Osteocyte (in vitro differentiated cells): ENCODE measurements at regions not wholly inside any gene's neighbourhood (a gene's known extent, or its start where the extent isn't known, plus 50 kb on each side); places are given as distances from the start of the nearest gene placed in this dataset.

ENCODE experiments used
- DNase-seq: peaks from one replicate; pipeline ENCODE4 v3.0.0; 2021; ENCODE audit warnings: mixed read lengths; ENCODE audit not compliant: unreplicated experiment; ENCODE audit errors: extremely low spot score
- H3K27ac Mint-ChIP-seq: one replicate; pipeline ENCODE4 v1.8.0; 2021; ENCODE audit warnings: mild to moderate bottlenecking, mixed read lengths; ENCODE audit not compliant: unreplicated experiment
- H3K27me3 Mint-ChIP-seq: one replicate; pipeline ENCODE4 v1.8.0; 2021; ENCODE audit warnings: mixed read lengths; ENCODE audit not compliant: unreplicated experiment
- H3K36me3 Mint-ChIP-seq: one replicate; pipeline ENCODE4 v1.8.0; 2021; ENCODE audit warnings: mixed read lengths; ENCODE audit not compliant: unreplicated experiment
- H3K4me1 Mint-ChIP-seq: one replicate; pipeline ENCODE4 v1.8.0; 2021; ENCODE audit warnings: mixed read lengths; ENCODE audit not compliant: unreplicated experiment
- H3K4me3 Mint-ChIP-seq: one replicate; pipeline ENCODE4 v1.8.0; 2021; ENCODE audit warnings: mild to moderate bottlenecking, moderate library complexity, mixed read lengths; ENCODE audit not compliant: unreplicated experiment
- H3K9me3 Mint-ChIP-seq: one replicate; pipeline ENCODE4 v1.8.0; 2021; ENCODE audit warnings: mixed read lengths; ENCODE audit not compliant: unreplicated experiment
- CTCF ChIP-seq: fragments of 200-600 bp; sonication (generic); IDR thresholded peaks from 2 replicates; pipeline ENCODE4 v1.5.0; 2021; ENCODE audit warnings: antibody characterized with exemption, mild to moderate bottlenecking, moderate library complexity

GRCh38 chr3:18609187-18609586 is 184.0 kb upstream of the SATB1 start:
- H3K4me3 Mint-ChIP-seq, result no peak overlapping the region
- H3K27ac Mint-ChIP-seq, result no peak overlapping the region
- no peaks in the 10 kb centered on the region for H3K27me3 Mint-ChIP-seq
- H3K36me3 Mint-ChIP-seq, result no peaks in the 10 kb centered on the region
- H3K9me3 Mint-ChIP-seq, result peaks cover 9% of the 10 kb centered on the region
- DNase-seq, result no peak
- no peak for TF ChIP-seq CTCF
- H3K4me1 Mint-ChIP-seq, result no peaks in the 10 kb centered on the region

GRCh38 chr3:18597919-18598318 is 172.8 kb upstream of the SATB1 start:
- Mint-ChIP-seq H3K27me3 (no peaks in the 10 kb centered on the region), H3K4me3 (no peak overlapping the region), H3K27ac (no peak overlapping the region), H3K9me3 (peaks cover 10% of the 10 kb centered on the region), H3K4me1 (no peaks in the 10 kb centered on the region), H3K36me3 (no peaks in the 10 kb centered on the region)
- no peak for DNase-seq
- TF ChIP-seq CTCF, result no peak

DNA sequence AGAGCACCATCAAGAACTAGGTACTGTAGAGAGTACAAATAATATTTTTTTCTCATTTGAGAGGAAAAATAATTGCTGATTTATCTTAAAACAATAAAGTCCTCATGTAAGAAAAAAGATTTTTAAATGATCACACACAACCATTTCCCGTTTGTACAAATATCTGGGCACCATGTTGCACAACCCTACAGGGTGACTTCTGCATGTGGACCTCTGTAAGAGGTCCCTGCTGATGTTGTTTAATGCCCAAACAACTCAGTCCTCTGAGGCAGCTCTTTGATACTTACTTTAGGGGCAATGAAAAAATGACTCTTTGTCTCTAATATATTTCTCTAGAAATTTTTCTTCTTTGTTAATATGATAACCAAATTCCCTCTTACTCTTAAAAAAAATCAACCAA is 168.1 kb upstream of the SATB1 start:
- Mint-ChIP-seq H3K27me3 (no peaks in the 10 kb centered on the region), H3K4me3 (no peak overlapping the region), H3K36me3 (no peaks in the 10 kb centered on the region), H3K9me3 (peaks cover under 1% of the 10 kb centered on the region), H3K27ac (no peak overlapping the region), H3K4me1 (no peaks in the 10 kb centered on the region)
- DNase-seq, result no peak
- no peak for TF ChIP-seq CTCF

GRCh38 chr3:18591120-18591519 is 166.0 kb upstream of the SATB1 start:
- no peak for TF ChIP-seq CTCF
- Mint-ChIP-seq H3K9me3 (no peaks in the 10 kb centered on the region), H3K27me3 (no peaks in the 10 kb centered on the region), H3K4me1 (no peaks in the 10 kb centered on the region), H3K36me3 (no peaks in the 10 kb centered on the region), H3K27ac (no peak overlapping the region), H3K4me3 (no peak overlapping the region)
- no peak for DNase-seq

DNA sequence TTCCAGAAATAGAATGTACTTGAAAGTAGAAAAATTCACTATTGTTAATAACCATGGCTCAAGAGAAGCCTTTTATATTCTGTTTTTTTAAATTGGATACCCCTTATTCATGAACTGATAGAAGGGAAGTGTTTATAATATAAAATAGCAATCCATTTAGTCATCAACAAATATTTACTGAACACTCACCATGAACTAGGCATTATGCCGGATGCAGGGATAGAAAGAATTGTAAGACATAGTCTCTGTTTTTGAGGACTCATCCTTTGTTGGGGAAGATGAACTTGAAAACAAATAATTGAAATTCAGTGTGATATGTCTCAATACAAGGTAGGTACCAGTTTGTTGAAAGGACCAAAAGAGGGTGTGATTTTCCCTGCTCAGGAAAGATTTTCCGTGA is 160.9 kb upstream of the SATB1 start:
- Mint-ChIP-seq H3K9me3 (peaks cover 4% of the 10 kb centered on the region), H3K4me1 (no peaks in the 10 kb centered on the region), H3K4me3 (no peak overlapping the region), H3K36me3 (no peaks in the 10 kb centered on the region), H3K27me3 (no peaks in the 10 kb centered on the region), H3K27ac (no peak overlapping the region)
- no peak for DNase-seq
- TF ChIP-seq CTCF, result no peak
